ENCODE measurements at regions not wholly inside any gene's neighbourhood (a gene's known extent, or its start where the extent isn't known, plus 50 kb on each side); places are given as distances from the start of the nearest gene placed in this dataset.
"Not testable (repeated sequence)": the region's sequence is repeated elsewhere in the genome, so short reads cannot be mapped to it uniquely, and the experiment has no call there.

GRCh38 chr7:56351181-56351580, 235.0 kb upstream of the NUPR2 start:
- TF ChIP-seq CTCF, POLR2A (IDR thresholded peaks at IDR 0.05): not testable (repeated sequence)

Measured in esophagus squamous epithelium (tissue), 4 donors.